ENCODE measurements at regions not wholly inside any gene's neighbourhood (a gene's known extent, or its start where the extent isn't known, plus 50 kb on each side); places are given as distances from the start of the nearest gene placed in this dataset.
A peak's percentile ranks its signal among the peaks of the same experiment; 100 is the strongest.
"Not testable (repeated sequence)": the region's sequence is repeated elsewhere in the genome, so short reads cannot be mapped to it uniquely, and the experiment has no call there.

DNA sequence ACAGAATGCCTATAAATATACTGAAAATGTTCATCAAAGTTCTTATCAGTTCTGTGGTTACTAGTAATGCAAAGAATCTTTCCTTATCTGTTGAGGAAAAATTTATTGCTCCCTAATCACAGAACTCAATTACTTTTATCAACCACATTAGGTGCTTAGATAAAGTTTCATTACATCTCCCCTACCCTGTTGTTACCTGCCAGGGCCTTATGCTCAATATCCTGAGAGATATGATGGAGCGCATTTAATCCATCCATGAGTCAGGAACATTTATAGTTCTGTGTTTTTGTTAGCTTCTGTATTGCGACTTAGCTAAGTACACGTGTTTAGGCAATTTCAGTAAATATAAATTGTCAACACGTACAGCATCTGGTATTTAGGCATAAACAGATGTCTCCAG is 164.3 kb upstream of the ST8SIA4 start:
- no peak overlapping the region for H3K27ac ChIP-seq (ENCODE audit: low read depth, low read length)
- Mint-ChIP-seq H3K4me3 (no peak overlapping the region), H3K36me3 (peaks cover 0 to 2% of the 10 kb centered on the region in 2 donors), H3K27me3 (peaks cover 3% of the 10 kb centered on the region in 2 donors), H3K27ac (no peak overlapping the region), H3K4me1 (no peaks in the 10 kb centered on the region), H3K9me3 (peaks cover 4 to 14% (median 10%) of the 10 kb centered on the region in 8 donors)
- POLR2A ChIA-PET (ENCODE audit: partially characterized antibody): no interaction called here
- CTCF ChIA-PET (ENCODE audit: partially characterized antibody): no interaction called here
- DNase-seq: no peak
- H3K4me1 ChIP-seq (ENCODE audit: insufficient read depth, low read length): no peaks in the 10 kb centered on the region
- intact Hi-C loops (cut with micrococcal nuclease): no loop called here
- no peak overlapping the region for H3K4me3 ChIP-seq (ENCODE audit: low read length in 2 of 2)
- no peaks in the 10 kb centered on the region for H3K36me3 ChIP-seq (ENCODE audit: insufficient read depth, low read length)
- no peaks in the 10 kb centered on the region for H3K9me3 ChIP-seq (ENCODE audit: control insufficient read depth in 1 of 2, low read length in 2 of 2)
- H3K27me3 ChIP-seq (ENCODE audit: insufficient read depth, low read length): no peaks in the 10 kb centered on the region

DNA sequence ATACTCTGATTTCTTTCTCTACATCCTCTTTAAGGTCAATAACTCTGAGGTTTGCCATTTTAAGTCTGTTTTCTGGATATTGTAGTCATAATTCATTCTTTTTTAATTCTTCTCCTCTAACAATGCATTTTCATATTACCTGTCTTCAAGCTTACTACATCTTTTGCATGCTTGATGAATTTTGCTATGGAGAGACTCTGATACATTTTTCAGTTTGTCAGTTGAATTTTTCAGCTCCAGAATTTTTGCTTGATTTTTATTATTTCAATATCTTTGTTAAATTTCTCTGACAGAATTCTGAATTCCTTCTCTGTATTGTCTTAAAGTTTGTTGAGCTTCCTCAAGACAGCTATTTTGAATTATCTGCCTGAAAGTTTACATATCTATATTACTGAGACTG is 159.8 kb upstream of the ST8SIA4 start:
- Histone ChIP-seq H3K4me3 (ENCODE audit: low read length in 2 of 2) (no peak overlapping the region), H3K4me1 (ENCODE audit: insufficient read depth, low read length) (no peaks in the 10 kb centered on the region), H3K27ac (ENCODE audit: low read depth, low read length) (no peak overlapping the region), H3K9me3 (ENCODE audit: control insufficient read depth in 1 of 2, low read length in 2 of 2) (no peaks in the 10 kb centered on the region), H3K36me3 (ENCODE audit: insufficient read depth, low read length) (no peaks in the 10 kb centered on the region), H3K27me3 (ENCODE audit: insufficient read depth, low read length) (no peaks in the 10 kb centered on the region)
- intact Hi-C loops (cut with micrococcal nuclease): no loop called here
- CTCF ChIA-PET (ENCODE audit: partially characterized antibody): no interaction called here
- Mint-ChIP-seq H3K4me3 (no peak overlapping the region), H3K27me3 (peaks cover 3 to 7% of the 10 kb centered on the region in 2 donors), H3K36me3 (peaks cover 2 to 4% of the 10 kb centered on the region in 2 donors), H3K4me1 (no peaks in the 10 kb centered on the region), H3K9me3 (peaks cover 7 to 23% (median 16%) of the 10 kb centered on the region in 8 donors), H3K27ac (no peak overlapping the region)
- POLR2A ChIA-PET (ENCODE audit: partially characterized antibody): no interaction called here
- DNase-seq: no peak

DNA sequence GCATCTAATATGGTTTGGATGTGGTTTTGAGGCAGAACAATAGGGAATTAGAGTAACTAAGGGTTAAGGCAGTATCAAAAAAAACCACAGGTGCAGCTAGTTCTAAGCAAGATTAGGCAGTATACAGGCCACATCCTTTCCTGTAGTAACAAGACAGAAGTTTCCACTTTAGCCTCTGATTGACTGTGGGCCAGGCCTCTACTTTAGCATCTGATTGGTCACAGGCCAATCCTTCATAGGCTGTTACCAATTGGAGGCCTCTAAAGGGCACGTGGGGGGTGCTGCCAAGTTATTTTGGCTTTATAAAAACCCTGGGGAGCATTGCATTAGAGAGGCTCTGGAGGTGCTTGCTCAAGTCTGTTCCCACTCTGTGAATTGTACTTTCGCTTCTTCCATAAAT is 144.1 kb upstream of the ST8SIA4 start:
- H3K9me3 ChIP-seq (ENCODE audit: control insufficient read depth in 1 of 2, low read length in 2 of 2): no peaks in the 10 kb centered on the region
- H3K4me1 ChIP-seq (ENCODE audit: insufficient read depth, low read length): peaks cover 9% of the 10 kb centered on the region
- ChIA-PET POLR2A (ENCODE audit: partially characterized antibody) (no interaction called here), CTCF (ENCODE audit: partially characterized antibody) (interaction anchor here (1.3 kb wide), 2 partner anchors 415 to 617 kb away, joined by 3 read pairs; no protein-coding TSS in a partner anchor)
- Mint-ChIP-seq H3K4me1 (peaks cover 5 to 11% (median 7%) of the 10 kb centered on the region in 4 donors), H3K27ac (peak overlapping the region in 1 of 7 donors; percentile 68), H3K27me3 (no peaks in the 10 kb centered on the region), H3K4me3 (no peak overlapping the region), H3K9me3 (no peaks in the 10 kb centered on the region), H3K36me3 (no peaks in the 10 kb centered on the region)
- no peak overlapping the region for H3K27ac ChIP-seq (ENCODE audit: low read depth, low read length)
- peak in 2 of 5 donors; percentile 5 to 11 for DNase-seq
- intact Hi-C loops (cut with micrococcal nuclease): no loop called here
- H3K36me3 ChIP-seq (ENCODE audit: insufficient read depth, low read length): no peaks in the 10 kb centered on the region
- no peaks in the 10 kb centered on the region for H3K27me3 ChIP-seq (ENCODE audit: insufficient read depth, low read length)
- no peak overlapping the region for H3K4me3 ChIP-seq (ENCODE audit: low read length in 2 of 2)

DNA sequence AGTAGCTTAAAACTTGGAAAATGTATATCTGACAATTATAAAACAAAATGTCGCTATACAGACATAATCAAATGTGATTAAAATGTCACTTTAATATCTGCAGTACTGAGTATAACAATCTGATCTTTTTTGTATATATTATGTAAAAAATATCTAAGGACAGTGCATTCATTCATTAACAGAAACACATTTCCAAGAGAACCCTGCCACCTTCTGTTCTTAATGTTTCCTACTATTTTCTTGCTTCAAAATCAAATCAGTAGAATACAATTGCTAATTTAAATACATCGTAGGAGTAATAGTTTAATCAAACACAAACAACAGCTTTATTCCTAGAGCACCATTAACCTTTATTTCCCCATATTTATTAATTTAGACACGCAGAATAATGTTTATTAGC is 142.6 kb upstream of the ST8SIA4 start:
- peaks cover 9% of the 10 kb centered on the region for H3K4me1 ChIP-seq (ENCODE audit: insufficient read depth, low read length)
- H3K4me3 ChIP-seq (ENCODE audit: low read length in 2 of 2): no peak overlapping the region
- Mint-ChIP-seq H3K36me3 (no peaks in the 10 kb centered on the region), H3K27ac (no peak overlapping the region), H3K4me3 (no peak overlapping the region), H3K4me1 (peaks cover 5 to 11% (median 7%) of the 10 kb centered on the region in 4 donors), H3K27me3 (no peaks in the 10 kb centered on the region), H3K9me3 (no peaks in the 10 kb centered on the region)
- H3K36me3 ChIP-seq (ENCODE audit: insufficient read depth, low read length): no peaks in the 10 kb centered on the region
- H3K27ac ChIP-seq (ENCODE audit: low read depth, low read length): no peak overlapping the region
- no peaks in the 10 kb centered on the region for H3K27me3 ChIP-seq (ENCODE audit: insufficient read depth, low read length)
- intact Hi-C loops (cut with micrococcal nuclease): loop anchor here (1.0 to 2.0 kb wide), 4 partner anchors 145 to 1941 kb away; no protein-coding TSS in a partner anchor
- no peaks in the 10 kb centered on the region for H3K9me3 ChIP-seq (ENCODE audit: control insufficient read depth in 1 of 2, low read length in 2 of 2)
- POLR2A ChIA-PET (ENCODE audit: partially characterized antibody): interaction anchor here (1.6 kb wide), 1 partner anchor 142 kb away, joined by 4 read pairs; the partner anchor contains the start of gene ST8SIA4
- CTCF ChIA-PET (ENCODE audit: partially characterized antibody): interaction anchor here (1.1 to 1.9 kb wide), 4 partner anchors 144 to 615 kb away, joined by 3 to 7 read pairs (median 4); no protein-coding TSS in a partner anchor
- peak in 4 of 5 donors; percentile 15 to 33 (median 27) for DNase-seq

DNA sequence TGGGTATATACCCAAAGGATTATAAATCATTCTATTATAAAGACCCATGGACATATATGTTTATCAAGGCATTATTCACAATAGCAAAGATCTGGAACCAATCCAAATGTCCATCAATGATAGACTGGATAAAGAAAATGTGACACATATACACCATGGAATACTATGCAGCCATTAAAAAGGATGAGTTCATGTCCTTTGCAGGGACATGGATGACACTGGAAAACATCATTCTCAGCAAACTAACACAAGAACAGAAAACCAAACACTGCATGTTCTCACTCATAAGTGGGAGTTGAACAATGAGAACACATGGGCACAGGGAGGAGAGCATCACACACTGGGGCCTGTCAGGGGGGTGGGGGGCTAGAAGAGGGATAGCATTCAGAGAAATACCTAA is 136.9 kb upstream of the ST8SIA4 start:
- H3K4me1 ChIP-seq (ENCODE audit: insufficient read depth, low read length); H3K36me3 ChIP-seq (ENCODE audit: insufficient read depth, low read length); H3K27me3 Mint-ChIP-seq; H3K9me3 ChIP-seq (ENCODE audit: control insufficient read depth in 1 of 2, low read length in 2 of 2); H3K4me3 Mint-ChIP-seq; H3K27ac ChIP-seq (ENCODE audit: low read depth, low read length); CTCF ChIA-PET (ENCODE audit: partially characterized antibody); H3K27ac Mint-ChIP-seq; H3K4me3 ChIP-seq (ENCODE audit: low read length in 2 of 2); intact Hi-C loops (cut with micrococcal nuclease); H3K9me3 Mint-ChIP-seq; H3K36me3 Mint-ChIP-seq; H3K27me3 ChIP-seq (ENCODE audit: insufficient read depth, low read length); H3K4me1 Mint-ChIP-seq; POLR2A ChIA-PET (ENCODE audit: partially characterized antibody); DNase-seq: not testable (repeated sequence)

DNA sequence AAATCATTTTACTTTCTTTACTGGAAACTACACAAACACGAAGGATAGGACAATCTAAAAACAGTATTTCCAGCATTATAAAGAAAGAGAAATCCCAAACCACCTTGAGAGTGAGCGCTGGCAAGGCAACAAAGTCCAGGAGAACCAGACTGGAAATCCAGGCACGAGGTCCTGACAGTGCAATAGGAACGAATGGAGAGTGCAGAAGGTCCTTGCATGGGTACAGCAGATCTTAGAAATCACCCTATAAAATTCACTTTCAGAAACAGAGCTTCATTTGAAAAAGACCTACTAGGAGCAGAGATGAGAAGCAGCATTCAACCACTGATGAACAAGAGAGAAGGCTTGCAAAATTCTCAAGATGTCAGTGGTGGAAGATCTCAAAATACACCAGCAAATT is 133.7 kb upstream of the ST8SIA4 start:
- no peak overlapping the region for H3K4me3 ChIP-seq (ENCODE audit: low read length in 2 of 2)
- no peak overlapping the region for H3K27ac Mint-ChIP-seq
- no peak for DNase-seq
- no peaks in the 10 kb centered on the region for H3K4me1 ChIP-seq (ENCODE audit: insufficient read depth, low read length)
- intact Hi-C loops (cut with micrococcal nuclease): no loop called here
- ChIA-PET POLR2A (ENCODE audit: partially characterized antibody) (no interaction called here), CTCF (ENCODE audit: partially characterized antibody) (no interaction called here)
- H3K27me3 Mint-ChIP-seq: no peaks in the 10 kb centered on the region
- H3K36me3 ChIP-seq (ENCODE audit: insufficient read depth, low read length): no peaks in the 10 kb centered on the region
- H3K4me3 Mint-ChIP-seq: no peak overlapping the region
- no peaks in the 10 kb centered on the region for H3K9me3 ChIP-seq (ENCODE audit: control insufficient read depth in 1 of 2, low read length in 2 of 2)
- H3K27me3 ChIP-seq (ENCODE audit: insufficient read depth, low read length): no peaks in the 10 kb centered on the region
- H3K27ac ChIP-seq (ENCODE audit: low read depth, low read length): no peak overlapping the region
- H3K36me3 Mint-ChIP-seq: no peaks in the 10 kb centered on the region
- peaks cover 0 to 9% (median 3%) of the 10 kb centered on the region in 8 donors for H3K9me3 Mint-ChIP-seq
- H3K4me1 Mint-ChIP-seq: no peaks in the 10 kb centered on the region

DNA sequence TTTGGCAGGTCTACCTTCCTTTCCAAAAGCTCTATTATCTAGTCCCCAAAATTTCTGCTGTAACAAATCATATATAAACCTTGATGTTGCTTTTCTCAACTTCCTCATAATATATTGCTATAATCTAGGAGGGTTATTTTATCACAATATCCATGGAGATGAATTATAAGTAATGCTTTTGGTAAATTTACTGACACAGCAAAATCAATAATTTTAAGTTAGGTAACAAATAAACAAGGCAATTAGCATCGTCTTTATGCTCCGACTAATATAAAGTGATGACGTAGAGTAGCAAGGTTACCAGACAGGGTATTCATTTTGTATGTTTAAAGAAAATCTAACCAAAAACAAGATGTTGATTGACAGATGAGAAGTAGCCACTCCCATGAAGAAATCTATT is 132.3 kb upstream of the ST8SIA4 start:
- H3K9me3 Mint-ChIP-seq: peaks cover 0 to 9% (median 3%) of the 10 kb centered on the region in 8 donors
- CTCF ChIA-PET (ENCODE audit: partially characterized antibody): no interaction called here
- no peaks in the 10 kb centered on the region for H3K4me1 ChIP-seq (ENCODE audit: insufficient read depth, low read length)
- H3K27ac Mint-ChIP-seq: no peak overlapping the region
- H3K4me3 ChIP-seq (ENCODE audit: low read length in 2 of 2): no peak overlapping the region
- H3K27me3 Mint-ChIP-seq: no peaks in the 10 kb centered on the region
- H3K9me3 ChIP-seq (ENCODE audit: control insufficient read depth in 1 of 2, low read length in 2 of 2): no peaks in the 10 kb centered on the region
- H3K4me1 Mint-ChIP-seq: no peaks in the 10 kb centered on the region
- H3K36me3 ChIP-seq (ENCODE audit: insufficient read depth, low read length): no peaks in the 10 kb centered on the region
- no peak overlapping the region for H3K27ac ChIP-seq (ENCODE audit: low read depth, low read length)
- H3K4me3 Mint-ChIP-seq: no peak overlapping the region
- DNase-seq: no peak
- POLR2A ChIA-PET (ENCODE audit: partially characterized antibody): no interaction called here
- H3K36me3 Mint-ChIP-seq: no peaks in the 10 kb centered on the region
- intact Hi-C loops (cut with micrococcal nuclease): no loop called here
- H3K27me3 ChIP-seq (ENCODE audit: insufficient read depth, low read length): no peaks in the 10 kb centered on the region

DNA sequence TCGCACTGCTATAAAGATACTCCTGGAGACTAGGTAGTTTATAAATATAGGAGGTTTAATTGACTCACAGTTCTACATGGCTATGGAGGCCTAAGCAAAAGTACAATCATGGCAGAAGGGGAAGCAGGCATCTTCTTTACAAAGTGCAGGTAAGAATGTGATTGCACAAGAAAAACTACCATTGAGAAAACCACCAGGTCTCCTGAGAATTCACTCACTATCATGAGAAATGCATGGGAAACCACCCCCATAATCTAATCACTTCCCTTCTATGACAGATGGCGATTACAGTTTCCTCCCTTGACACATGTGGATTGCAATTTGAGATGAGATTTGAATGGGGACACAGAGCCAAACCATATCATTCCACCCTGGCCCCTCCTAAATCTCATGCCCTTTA is 121.2 kb upstream of the ST8SIA4 start:
- Histone ChIP-seq H3K9me3 (ENCODE audit: control insufficient read depth in 1 of 2, low read length in 2 of 2) (no peaks in the 10 kb centered on the region), H3K36me3 (ENCODE audit: insufficient read depth, low read length) (no peaks in the 10 kb centered on the region), H3K4me1 (ENCODE audit: insufficient read depth, low read length) (no peaks in the 10 kb centered on the region), H3K4me3 (ENCODE audit: low read length in 2 of 2) (no peak overlapping the region), H3K27me3 (ENCODE audit: insufficient read depth, low read length) (no peaks in the 10 kb centered on the region), H3K27ac (ENCODE audit: low read depth, low read length) (no peak overlapping the region)
- ChIA-PET CTCF (ENCODE audit: partially characterized antibody) (no interaction called here), POLR2A (ENCODE audit: partially characterized antibody) (no interaction called here)
- H3K4me3 Mint-ChIP-seq: no peak overlapping the region
- H3K36me3 Mint-ChIP-seq: no peaks in the 10 kb centered on the region
- no peak overlapping the region for H3K27ac Mint-ChIP-seq
- peaks cover 0 to 6% of the 10 kb centered on the region in 2 donors for H3K27me3 Mint-ChIP-seq
- intact Hi-C loops (cut with micrococcal nuclease): no loop called here
- no peak for DNase-seq
- H3K9me3 Mint-ChIP-seq: peaks cover 0 to 4% (median 0%) of the 10 kb centered on the region in 8 donors
- no peaks in the 10 kb centered on the region for H3K4me1 Mint-ChIP-seq
